ENCODE measurements at regions not wholly inside any gene's neighbourhood (a gene's known extent, or its start where the extent isn't known, plus 50 kb on each side); places are given as distances from the start of the nearest gene placed in this dataset.

- TF ChIP-seq EP300 (IDR thresholded peaks at IDR 0.05) (no peak), CTCF (IDR thresholded peaks at IDR 0.05) (no peak)
Measured at GRCh38 chr1:98294127-98294526, 367.4 kb upstream of the SNX7 start.

All from ovary (tissue), 3 donors.